ENCODE measurements at regions not wholly inside any gene's neighbourhood (a gene's known extent, or its start where the extent isn't known, plus 50 kb on each side); places are given as distances from the start of the nearest gene placed in this dataset.

DNA sequence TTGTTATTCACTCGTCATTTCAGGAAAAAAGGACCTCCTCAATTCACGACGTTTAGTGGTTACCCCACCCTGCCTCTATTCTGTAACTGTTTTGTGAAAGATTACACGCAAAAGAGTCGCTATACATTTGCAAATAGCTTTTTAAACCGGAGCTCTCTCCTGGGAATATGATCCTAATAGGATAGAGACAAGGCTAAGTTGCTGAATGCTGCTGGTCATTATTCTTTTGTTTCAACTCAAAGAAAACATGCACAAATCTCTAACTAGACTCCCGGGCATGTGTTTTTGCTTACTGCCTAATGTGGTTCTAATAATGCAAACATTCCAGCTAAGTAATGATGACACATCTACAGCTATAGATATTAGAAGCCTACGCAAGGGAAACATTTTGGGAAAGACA, 214.6 kb upstream of the MDFIC2 start:
- TF ChIP-seq, protein P1, sequence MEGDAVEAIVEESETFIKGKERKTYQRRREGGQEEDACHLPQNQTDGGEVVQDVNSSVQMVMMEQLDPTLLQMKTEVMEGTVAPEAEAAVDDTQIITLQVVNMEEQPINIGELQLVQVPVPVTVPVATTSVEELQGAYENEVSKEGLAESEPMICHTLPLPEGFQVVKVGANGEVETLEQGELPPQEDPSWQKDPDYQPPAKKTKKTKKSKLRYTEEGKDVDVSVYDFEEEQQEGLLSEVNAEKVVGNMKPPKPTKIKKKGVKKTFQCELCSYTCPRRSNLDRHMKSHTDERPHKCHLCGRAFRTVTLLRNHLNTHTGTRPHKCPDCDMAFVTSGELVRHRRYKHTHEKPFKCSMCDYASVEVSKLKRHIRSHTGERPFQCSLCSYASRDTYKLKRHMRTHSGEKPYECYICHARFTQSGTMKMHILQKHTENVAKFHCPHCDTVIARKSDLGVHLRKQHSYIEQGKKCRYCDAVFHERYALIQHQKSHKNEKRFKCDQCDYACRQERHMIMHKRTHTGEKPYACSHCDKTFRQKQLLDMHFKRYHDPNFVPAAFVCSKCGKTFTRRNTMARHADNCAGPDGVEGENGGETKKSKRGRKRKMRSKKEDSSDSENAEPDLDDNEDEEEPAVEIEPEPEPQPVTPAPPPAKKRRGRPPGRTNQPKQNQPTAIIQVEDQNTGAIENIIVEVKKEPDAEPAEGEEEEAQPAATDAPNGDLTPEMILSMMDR (optimal IDR thresholded peaks at IDR 0.05 in 1 of 3, IDR thresholded peaks at IDR 0.05 in 1 of 3, conservative IDR thresholded peaks at IDR 0.05 in 1 of 3; ENCODE audit: extremely low read depth in 1 of 3, insufficient read depth in 2 of 3, low read length in 3 of 3) = no peak
- TF ChIP-seq EZH2 (IDR thresholded peaks at IDR 0.05; ENCODE audit: low read length) = no peak
- dilution Hi-C loops (cut with MboI; ENCODE audit: extremely low pct_ligation_motif_present, low sequenced_read_pairs) = no loop called here
- Histone ChIP-seq H3K9me3 (ENCODE audit: control insufficient read depth, low read depth, low read length) (no peaks in the 10 kb centered on the region), H3K79me2 (ENCODE audit: control insufficient read depth, insufficient read depth, low read length) (no peaks in the 10 kb centered on the region), H4K20me1 (ENCODE audit: control insufficient read depth, extremely low read depth, insufficient read depth, low read length) (no peaks in the 10 kb centered on the region), H3K4me3 (ENCODE audit: control insufficient read depth in 2 of 3, extremely low read depth in 1 of 3, insufficient read depth in 2 of 3, low read depth in 1 of 3, low read length in 3 of 3) (no peak overlapping the region), H2AFZ (ENCODE audit: control insufficient read depth, low read length) (no peak overlapping the region), H3K9ac (ENCODE audit: control insufficient read depth, extremely low read depth, insufficient read depth, low read length) (no peak overlapping the region), H3K9me1 (ENCODE audit: control insufficient read depth, extremely low read depth, insufficient read depth, low read length) (no peaks in the 10 kb centered on the region), H3K4me2 (ENCODE audit: control insufficient read depth, extremely low read depth, insufficient read depth, low read depth, low read length) (no peak overlapping the region), H3K36me3 (ENCODE audit: control insufficient read depth in 2 of 2, extremely low read depth in 1 of 2, insufficient read depth in 2 of 2, low read length in 2 of 2) (no peaks in the 10 kb centered on the region), H3K27me3 (ENCODE audit: control insufficient read depth, extremely low read depth, insufficient read depth, low read length) (no peaks in the 10 kb centered on the region), H3K27ac (ENCODE audit: control insufficient read depth, insufficient read depth, low read length) (no peak overlapping the region), H3K4me1 (ENCODE audit: control insufficient read depth, extremely low read depth, insufficient read depth, low read length) (no peaks in the 10 kb centered on the region)
- FAIRE-seq (no peak), DNase-seq (ENCODE audit: low read depth, low spot score) (no peak)

DNA sequence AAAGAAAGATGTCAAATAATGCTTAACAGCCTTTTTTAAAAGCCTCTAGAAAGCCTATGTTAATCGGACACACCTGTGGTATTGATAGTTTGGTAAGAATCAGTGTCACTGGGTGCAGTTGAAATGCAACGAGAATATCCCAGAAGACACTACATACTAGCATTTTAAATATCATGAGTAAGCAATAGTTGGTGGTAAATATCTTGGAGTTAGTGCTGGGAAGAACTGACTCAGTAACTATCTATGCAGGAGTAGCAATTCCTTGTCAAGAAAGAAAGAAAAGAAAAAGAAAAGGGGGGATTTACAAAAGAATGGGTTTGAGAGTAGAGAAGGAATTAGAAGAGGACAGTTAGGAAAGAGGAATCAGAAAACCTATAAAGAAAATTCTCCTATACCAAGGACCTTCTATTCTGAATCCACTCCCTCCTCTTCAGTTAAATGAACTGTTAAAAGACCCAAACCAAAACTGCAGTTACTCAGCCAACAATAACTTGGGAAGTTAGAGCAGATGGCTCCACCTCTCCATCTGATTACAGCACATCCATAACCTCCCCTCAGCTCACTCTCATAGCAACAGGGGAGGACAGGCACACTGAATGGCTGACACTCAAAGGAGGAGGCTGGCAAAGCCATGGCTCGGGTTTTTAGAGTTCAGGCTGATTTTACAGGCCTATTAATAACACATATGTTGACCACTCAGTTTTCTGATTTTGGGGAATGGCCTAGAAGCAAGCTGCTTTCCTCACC, 207.6 kb upstream of the MDFIC2 start:
- dilution Hi-C loops (cut with MboI; ENCODE audit: extremely low pct_ligation_motif_present, low sequenced_read_pairs) = no loop called here
- Histone ChIP-seq H3K36me3 (ENCODE audit: control insufficient read depth in 2 of 2, extremely low read depth in 1 of 2, insufficient read depth in 2 of 2, low read length in 2 of 2) (no peaks in the 10 kb centered on the region), H3K27me3 (ENCODE audit: control insufficient read depth, extremely low read depth, insufficient read depth, low read length) (peaks cover 2% of the 10 kb centered on the region), H3K4me3 (ENCODE audit: control insufficient read depth in 2 of 3, extremely low read depth in 1 of 3, insufficient read depth in 2 of 3, low read depth in 1 of 3, low read length in 3 of 3) (no peak overlapping the region), H3K79me2 (ENCODE audit: control insufficient read depth, insufficient read depth, low read length) (no peaks in the 10 kb centered on the region), H3K4me1 (ENCODE audit: control insufficient read depth, extremely low read depth, insufficient read depth, low read length) (no peaks in the 10 kb centered on the region), H3K4me2 (ENCODE audit: control insufficient read depth, extremely low read depth, insufficient read depth, low read depth, low read length) (no peak overlapping the region), H3K9me1 (ENCODE audit: control insufficient read depth, extremely low read depth, insufficient read depth, low read length) (no peaks in the 10 kb centered on the region), H3K9me3 (ENCODE audit: control insufficient read depth, low read depth, low read length) (no peaks in the 10 kb centered on the region), H4K20me1 (ENCODE audit: control insufficient read depth, extremely low read depth, insufficient read depth, low read length) (no peaks in the 10 kb centered on the region), H3K27ac (ENCODE audit: control insufficient read depth, insufficient read depth, low read length) (no peak overlapping the region), H3K9ac (ENCODE audit: control insufficient read depth, extremely low read depth, insufficient read depth, low read length) (no peak overlapping the region), H2AFZ (ENCODE audit: control insufficient read depth, low read length) (no peak overlapping the region)
- TF ChIP-seq EZH2 (IDR thresholded peaks at IDR 0.05; ENCODE audit: low read length) = no peak
- TF ChIP-seq, protein P1 (optimal IDR thresholded peaks at IDR 0.05 in 1 of 3, IDR thresholded peaks at IDR 0.05 in 1 of 3, conservative IDR thresholded peaks at IDR 0.05 in 1 of 3; ENCODE audit: extremely low read depth in 1 of 3, insufficient read depth in 2 of 3, low read length in 3 of 3) = no peak
- FAIRE-seq (no peak), DNase-seq (ENCODE audit: low read depth, low spot score) (no peak)
